Cerebellar cortex (tissue), 1 donor: ENCODE measurements at regions not wholly inside any gene's neighbourhood (a gene's known extent, or its start where the extent isn't known, plus 50 kb on each side); places are given as distances from the start of the nearest gene placed in this dataset.

ENCODE experiments used
- DNase-seq: peaks from one replicate; pipeline ENCODE4 v3.0.0-alpha.2; 2015; ENCODE audit warnings: low spot score

DNA sequence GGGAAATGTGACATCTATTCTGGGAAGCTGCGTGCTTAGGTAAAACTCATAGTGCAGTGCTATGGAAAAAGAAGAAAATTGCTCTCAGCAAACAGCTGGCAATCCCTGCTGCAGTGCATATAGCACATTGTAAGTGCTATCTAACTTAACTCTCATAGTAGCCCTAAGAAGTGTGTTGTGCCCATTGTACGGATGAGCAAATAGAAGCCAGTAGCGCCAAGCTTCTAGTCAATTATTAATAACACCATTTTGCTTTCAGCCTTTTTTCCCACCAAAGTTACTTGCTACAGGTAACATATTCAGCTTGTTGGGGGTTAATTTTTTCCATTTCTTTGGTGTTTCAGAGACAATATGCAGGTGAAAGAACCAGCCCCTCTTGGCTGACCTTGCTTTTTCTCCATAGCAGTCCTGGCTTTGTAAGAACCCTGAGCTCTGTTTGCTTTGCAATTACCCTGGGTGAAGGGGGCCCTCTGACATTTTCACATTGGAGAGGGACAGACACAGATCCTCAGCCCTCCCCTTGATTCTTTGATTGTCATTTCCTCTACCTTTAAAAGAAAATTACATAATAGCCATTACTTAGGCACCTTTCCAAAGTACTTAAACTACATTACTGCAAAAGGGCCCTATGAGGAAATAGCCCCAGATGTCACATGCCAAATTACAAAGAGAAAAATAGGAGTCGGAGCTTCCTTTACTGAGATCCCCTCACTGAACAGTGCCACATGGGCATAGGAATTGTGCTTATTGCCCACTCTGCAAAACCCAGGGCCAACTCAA lies 576.2 kb upstream of the TBX3 start:
- DNase-seq = no peak

DNA sequence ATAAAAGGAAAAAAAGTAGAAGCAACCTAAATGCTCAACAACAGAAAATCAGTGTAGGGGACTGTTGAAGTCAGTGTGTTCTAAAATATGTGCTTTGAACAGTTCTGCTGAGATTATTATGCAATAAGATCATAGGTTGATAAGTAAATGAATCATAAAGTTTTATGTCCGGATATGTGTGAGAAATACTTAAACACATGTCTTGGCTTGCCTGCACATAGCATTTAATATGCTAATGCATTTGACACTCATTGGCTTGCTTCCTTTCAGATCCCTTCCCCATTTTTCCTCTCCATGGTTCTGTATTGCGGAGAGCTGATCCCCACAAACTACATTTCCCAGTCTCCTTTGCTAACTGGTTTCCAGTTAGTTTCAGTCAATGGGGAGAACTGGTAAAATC lies 573.8 kb upstream of the TBX3 start:
- no peak for DNase-seq

DNA sequence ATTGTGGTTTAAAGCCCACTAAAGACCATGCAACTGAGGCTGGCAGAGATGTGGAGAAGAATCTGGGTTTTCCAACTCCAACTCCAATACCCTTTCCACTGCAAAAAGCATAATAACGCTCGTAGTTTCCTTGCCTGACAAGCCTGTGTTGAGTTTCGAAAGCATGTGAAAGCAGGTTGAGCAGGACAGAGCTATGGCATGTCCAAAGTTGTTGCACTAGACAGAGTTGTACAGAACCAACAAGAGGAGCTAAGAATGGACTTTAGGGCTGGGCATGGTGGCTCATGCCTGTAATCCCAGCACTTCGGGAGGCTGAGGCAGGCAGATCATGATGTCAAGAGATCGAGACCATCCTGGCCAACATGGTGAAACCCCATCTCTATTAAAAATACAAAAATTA lies 572.0 kb upstream of the TBX3 start:
- no peak for DNase-seq

DNA sequence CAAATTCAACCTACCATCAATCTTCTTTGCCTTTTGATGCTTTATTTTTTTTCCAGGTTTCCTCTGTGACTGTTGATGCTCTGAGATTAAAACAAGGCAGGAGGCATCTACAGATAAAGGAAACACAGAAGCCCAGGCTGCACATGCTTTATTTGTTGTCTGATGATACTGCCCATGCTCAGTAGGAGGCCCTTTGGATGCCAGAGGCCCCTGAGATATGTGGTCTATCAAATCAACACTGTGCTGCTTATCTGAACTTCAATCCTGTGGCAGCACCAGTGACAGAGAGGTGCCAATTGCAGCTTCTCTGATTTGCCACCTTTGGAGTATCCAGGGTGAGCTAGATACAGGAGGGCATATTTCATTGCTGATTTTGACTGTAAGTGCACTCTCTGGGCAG lies 571.3 kb upstream of the TBX3 start:
- no peak for DNase-seq

DNA sequence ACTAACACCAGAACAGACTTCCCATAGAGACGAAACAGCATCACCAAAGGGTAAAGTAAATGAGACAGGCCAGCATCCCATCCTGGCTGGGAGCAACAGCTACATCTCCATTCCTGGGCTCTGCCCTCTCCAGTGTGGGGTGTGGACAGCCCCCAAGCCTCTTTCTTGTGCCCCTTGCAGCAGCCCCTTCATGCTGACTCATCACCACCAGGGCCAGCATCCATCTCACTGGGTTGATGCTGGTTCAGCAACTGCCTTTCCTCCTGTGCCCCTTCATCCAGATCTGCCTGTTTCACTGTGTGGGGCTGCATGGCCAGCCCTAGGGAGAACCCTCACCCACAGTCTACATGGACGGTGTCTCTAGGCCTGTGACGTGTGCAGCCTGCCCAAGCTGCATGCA lies 569.1 kb upstream of the TBX3 start:
- DNase-seq = no peak

DNA sequence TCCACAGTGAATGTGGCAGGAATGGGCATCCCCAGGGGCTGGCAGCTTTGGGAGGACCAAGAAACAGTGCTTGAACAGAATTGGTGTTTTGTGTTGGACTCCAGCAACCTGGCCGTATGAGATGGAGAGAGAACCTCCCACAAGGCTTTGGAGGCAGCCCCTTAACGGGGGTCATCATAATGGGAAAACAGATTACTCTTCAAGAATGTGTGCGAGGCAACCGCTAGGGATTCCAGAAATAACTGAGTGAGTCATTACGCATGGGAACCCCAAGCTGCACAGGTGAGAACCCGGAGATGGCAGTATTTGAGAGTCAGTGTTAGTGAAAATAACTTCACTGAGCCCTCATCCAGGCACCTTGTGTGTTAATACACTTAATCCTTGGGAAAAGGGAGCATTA lies 567.8 kb upstream of the TBX3 start:
- DNase-seq = no peak

DNA sequence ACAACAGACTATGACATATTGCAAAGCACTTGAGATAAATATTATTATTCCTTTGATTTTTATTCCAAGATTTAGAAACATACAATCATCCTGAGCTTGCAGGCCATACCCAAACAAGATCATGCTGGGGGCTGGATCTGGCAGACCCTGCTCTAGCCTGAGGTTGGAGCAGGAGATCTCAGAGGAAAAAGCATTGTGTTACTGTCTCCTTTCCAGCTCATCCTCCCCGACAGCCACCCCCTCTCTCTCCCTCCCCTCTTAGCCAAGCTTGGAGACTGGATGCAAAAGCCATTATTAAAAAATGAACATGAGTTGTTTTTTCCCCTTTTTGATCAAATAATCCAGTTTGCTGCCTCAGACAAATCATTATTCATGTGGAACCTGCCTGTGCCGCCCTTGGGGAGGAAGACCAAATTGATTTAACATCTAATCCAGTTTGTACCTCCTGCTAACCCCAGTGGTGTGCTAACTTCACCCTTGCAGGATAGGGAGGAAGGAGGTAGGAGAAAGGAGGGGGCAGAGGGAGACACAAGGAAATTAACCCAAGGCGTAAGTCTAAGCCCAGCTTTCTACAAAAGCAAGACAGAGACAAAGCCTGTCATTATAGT lies 565.8 kb upstream of the TBX3 start:
- no peak for DNase-seq

DNA sequence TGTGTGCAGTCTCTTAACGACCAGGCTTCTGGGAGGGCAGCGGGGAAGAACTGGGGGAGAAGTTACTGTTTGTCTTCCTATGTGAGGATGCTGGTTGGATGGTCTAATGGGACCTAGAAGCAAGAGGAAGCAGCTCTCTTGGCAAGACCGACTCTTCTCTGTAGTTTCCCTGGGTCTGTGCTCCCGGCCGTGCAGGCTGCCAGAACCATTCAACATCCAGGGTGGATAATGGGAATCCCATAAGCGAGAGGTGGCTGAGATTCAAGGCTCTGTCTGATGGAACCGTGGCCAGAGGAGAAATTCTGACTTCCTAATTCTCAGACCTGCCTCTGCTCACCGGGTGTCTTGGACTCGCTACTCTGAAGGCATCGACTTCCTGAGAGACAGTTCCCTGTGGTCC lies 561.0 kb upstream of the TBX3 start:
- DNase-seq = no peak

DNA sequence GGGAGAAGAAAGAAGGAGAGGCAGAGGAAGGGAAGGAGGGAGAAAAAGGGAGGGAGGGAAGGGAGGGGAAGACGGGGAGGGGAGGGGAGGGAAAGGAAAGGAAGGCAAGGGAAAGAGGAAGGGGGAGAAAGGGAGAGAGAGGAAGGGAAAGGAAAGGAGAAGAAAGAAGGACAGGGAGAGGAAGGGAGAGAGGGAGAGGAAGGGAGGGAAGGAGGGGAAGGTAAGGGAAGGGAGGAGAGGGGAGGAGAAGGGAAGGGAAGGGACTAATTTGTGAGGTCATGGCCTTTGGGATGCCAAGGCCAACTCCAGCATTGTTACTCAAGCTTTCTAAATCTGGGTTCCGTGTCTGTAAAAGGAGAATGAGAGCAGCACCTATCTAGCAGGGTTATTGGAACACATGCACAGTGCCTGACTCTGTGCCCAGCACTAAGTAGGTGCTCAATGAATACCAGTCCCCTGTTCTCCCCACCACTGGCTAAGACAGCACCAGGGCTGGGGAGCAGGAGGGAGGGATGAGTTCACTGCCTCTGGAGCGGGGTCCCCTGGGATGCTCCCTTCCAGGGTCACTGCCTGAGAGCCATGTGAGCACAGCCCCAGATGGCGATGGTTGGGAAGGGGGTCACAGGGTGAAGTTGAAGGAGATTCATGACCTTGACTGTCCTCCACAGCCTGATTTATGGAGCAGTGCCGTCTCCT lies 560.1 kb upstream of the TBX3 start:
- no peak for DNase-seq

DNA sequence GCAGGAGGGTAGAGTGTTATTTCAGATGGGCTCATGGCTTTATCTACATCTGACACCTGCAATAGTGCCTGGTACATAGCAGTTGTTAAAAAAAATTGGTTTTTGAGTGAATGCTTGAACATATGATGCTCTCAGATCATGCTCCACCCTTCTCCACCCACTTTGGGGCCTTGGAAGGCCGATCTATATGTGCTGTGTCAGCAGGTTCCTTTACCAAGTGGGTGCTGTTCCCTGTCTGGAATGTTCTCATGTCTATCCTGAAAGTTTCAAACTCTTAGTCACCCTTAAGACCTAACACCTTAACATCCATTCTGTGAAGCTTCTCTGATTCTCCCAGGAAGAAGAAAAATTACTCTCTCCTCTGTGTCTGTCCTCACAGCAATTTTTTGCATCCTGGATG lies 556.3 kb upstream of the TBX3 start:
- no peak for DNase-seq

DNA sequence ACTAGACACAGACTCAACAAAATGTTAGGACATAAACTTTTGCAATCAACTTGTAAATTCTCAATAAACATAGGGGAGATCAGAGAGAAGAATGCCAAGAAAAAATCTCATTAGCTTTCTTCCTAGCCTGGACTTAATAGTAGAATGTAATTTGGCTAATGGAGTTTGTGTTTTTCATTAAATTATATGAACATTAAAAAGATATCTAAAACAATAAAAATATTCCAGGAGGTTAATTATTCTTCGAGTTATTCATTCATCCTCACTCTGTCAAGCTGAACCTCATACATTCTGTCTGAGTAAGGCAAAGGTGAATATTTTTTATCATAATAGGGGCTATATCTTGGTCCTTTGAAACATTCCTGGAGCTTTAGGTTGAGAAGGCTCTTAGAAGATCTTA lies 551.9 kb upstream of the TBX3 start:
- DNase-seq = no peak

DNA sequence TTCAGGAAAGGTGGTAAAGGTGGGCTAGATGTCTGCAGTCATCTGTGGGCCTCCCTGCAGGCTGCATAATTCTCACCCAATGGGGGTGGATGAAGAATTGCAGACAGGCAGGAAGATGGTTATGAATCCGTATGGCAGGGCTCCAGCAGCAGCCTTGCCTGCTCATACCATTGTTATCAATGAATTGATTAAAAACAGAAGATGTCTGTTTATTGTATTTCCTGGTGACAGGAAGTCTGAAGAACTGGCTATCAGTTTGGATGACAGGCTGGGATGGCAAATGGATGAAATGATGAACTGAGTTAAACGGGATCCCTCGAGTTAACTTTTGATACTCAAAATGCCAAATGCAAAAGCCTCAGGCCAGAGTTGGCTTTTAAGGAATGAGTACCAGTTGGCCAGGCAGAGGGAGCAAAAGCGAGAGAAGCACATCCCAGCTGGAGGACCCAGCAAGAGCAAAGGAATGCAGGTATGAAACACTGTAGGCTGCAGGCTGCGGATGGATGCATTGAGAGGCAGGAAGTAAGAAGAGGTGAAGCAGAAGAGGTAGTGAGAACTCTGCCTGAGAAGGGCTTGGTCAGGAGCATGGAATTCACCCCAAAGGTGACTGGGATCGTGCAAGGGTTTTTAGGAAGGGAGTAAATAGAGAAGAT lies 550.0 kb upstream of the TBX3 start:
- no peak for DNase-seq

DNA sequence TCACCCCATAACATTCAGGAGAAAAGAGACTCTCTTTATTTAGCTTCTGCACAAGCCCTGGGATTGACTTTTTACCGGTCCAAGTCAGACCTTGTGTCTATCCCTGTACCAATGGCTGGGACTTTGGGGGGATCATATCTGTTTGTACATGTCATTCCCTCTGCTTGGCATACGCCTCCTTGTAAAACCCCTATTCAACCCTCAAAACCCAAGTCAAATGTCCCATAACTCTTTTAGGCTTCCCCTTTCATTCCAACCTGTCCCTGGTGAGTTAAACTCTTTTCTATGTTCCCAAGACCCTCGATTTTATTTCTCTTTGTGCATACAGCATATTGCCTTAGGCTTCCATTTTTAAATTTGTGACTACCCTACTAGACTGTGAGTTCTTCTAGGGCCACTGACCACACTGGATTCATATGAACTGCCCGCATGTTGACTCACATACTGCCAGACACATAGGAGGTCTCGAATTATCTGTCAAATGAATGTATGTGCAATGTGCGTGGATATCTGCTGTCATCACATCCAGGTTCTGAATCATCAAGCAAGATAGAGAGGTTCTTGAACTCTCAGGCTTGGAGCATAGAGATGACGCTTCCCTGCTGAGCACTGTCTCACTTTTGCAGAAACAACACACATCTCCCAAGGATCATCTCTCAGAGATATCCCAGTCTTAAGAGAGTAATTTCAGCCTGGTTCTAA lies 548.6 kb upstream of the TBX3 start:
- no peak for DNase-seq

DNA sequence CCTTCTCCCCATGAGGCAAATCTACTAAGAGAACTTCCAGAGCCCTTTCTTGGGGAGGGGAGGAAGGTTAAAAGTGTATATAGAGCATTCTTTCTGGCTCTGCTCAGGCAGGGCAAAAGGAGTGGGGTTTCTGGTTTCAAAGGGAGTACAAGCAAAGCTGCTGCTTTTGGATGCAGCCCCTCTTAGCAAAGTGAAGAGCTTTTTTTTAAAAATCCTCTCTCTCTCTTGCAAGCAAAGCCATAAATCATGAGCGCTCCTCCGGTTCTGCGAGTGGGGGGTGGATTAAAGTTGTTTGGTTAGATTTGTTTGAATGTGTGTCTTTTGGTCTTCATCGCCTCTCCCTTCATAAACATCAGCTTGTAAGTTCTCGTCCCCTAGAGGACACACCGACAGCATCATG lies 546.6 kb upstream of the TBX3 start:
- no peak for DNase-seq

DNA sequence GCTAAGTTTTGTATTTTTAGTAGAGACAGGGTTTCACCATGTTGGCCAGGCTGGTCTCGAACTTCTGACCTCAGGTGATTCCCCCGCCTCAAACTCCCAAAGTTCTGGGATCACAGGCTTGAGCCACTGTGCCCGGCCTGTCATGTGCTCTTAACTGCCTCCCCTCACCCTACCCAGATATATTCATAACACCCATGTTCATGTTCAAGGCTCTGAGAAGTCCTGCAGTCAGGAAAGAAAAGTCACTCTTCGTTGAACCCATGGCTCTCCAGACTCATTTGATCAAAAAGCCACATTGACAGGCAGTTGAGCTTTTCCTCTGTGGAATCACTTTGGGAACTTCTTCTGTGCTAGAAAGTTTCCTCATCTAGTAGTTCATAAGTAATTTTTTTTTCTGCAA lies 545.5 kb upstream of the TBX3 start:
- DNase-seq = no peak

DNA sequence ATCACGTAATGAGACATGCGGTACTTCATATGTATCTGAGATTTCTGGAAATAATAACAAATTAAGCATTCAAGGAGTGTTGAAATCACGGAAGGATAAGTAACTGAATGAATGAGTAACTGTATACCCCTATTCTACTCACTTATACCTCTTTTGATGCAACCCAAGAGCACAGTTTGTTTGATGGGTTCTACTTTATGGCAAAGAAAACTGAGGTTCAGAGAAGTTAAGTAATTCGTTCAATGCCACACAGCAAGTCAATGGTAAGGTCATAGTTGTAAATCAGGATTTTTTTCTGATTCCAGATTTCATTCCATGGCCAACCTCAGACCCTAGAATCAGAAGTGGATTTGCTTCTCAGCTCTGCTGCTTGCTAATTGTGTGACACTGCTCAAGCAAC lies 544.5 kb upstream of the TBX3 start:
- DNase-seq = no peak

DNA sequence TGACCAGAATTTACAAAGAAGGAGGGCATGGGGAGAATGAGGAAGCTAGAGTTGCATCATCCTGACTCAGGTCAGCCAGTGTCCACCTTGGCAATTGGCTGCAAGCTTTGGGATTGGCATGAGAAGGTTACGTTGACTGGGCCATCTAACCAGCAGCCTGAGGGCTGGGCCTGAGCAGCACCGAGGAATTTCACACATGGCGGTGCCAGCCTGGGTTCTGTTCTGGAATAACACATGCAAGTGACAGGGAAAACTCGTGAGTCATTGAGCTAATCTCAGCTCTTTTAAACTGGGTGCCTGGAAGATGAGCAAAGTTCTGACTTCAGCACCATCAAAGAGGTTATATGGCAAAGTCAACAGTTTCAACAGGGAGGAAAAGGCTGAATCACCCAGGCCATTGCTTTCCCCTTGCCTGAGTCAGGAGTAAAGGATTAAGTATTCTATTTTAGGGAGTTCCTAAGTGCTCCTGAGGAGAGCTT lies 543.2 kb upstream of the TBX3 start:
- no peak for DNase-seq

DNA sequence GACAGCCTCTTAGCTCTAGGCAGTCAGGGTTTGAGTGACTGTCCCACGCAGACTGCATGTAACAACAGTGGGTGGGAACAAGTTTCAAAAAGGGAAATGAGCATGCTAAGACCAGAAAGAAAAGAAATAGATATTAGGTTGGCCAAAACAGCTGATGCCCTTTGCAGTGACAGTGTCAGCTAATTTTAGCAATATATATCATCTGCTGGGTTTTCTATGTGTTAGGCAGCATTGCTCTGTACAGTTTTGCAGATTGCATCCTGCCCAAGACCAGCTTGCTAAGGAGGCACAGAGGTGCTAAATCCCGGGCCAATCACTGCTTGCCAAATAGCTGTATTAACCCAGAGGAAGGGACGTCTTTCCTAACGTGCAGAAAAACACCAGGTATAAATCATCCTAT lies 541.9 kb upstream of the TBX3 start:
- no peak for DNase-seq

DNA sequence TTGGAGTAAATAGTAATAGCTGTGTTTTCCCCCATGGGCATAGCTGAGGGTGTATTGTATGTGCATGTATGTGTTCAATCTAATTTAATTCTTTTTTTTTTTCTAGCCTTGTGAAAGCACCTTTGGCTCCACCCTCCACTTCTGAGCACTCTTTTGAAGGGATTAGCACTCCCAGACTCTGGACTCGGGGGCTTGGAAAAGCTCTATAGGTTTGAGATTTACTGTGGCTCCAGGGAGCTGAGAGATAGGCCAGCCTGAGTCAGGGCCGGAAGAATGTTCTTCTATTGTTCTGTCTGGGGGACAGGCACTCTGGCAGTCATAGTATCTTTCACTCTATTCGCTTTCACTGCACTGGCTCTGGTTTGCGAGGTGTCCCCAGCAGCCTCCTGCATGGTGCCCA lies 540.0 kb upstream of the TBX3 start:
- no peak for DNase-seq

DNA sequence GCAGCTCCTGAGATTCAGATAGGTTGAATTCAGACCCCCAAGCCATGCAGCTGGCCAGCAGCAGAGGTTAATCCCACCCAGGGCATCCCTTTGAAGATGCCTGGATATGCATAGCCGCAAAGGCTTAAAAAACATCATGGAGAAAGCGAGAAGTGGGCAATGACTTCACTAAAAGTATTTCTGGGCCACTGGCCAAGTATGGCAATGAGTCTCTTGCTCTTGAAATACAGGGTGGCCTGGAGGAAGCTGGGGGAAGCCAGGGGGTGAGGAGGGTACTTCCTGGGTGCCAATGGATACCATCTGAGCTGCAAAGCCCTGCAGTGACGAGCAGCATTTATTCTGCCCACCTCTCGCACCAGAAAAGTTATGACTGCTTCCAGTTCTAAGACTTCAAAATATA lies 539.3 kb upstream of the TBX3 start:
- no peak for DNase-seq

DNA sequence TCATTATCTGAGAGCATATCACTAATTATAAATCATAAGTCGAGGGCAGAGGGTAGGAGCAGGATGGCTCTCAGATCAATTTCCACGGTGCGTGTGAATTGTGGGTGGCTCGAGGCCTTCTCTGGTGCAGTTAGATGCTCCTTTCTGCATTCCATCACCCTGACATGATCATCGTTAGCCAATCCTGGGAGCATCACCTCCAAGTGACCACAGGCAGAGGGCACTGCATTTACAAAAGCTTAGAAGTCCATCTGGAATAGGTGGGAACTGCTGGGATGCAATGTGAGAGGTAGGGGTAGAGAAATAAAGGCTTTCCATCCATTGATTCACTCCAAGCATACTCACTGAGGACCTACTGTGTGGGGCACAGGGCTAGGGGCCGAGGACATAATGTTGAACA lies 538.2 kb upstream of the TBX3 start:
- DNase-seq = no peak

DNA sequence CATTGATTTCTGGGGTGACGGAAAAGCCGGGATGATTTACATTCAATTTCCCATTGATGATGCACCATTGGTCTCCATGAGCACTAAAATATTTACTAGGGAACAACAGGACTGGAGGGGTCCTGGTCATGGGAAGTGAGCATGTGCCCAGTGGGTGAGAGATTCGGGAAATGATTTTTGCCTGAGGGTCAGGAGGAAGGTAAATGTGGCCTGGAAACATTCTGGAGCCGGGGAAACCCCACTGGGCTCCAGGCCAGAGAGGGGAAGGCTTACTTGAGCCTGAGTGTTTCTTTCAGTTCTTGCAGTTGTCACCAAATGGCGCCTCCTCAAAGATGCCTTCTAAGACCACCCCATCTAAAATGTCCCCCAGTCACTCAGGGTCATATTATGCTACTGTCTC lies 532.3 kb upstream of the TBX3 start:
- no peak for DNase-seq
